ENCODE measurements at regions not wholly inside any gene's neighbourhood (a gene's known extent, or its start where the extent isn't known, plus 50 kb on each side); places are given as distances from the start of the nearest gene placed in this dataset.

- TF ChIP-seq, protein P1, sequence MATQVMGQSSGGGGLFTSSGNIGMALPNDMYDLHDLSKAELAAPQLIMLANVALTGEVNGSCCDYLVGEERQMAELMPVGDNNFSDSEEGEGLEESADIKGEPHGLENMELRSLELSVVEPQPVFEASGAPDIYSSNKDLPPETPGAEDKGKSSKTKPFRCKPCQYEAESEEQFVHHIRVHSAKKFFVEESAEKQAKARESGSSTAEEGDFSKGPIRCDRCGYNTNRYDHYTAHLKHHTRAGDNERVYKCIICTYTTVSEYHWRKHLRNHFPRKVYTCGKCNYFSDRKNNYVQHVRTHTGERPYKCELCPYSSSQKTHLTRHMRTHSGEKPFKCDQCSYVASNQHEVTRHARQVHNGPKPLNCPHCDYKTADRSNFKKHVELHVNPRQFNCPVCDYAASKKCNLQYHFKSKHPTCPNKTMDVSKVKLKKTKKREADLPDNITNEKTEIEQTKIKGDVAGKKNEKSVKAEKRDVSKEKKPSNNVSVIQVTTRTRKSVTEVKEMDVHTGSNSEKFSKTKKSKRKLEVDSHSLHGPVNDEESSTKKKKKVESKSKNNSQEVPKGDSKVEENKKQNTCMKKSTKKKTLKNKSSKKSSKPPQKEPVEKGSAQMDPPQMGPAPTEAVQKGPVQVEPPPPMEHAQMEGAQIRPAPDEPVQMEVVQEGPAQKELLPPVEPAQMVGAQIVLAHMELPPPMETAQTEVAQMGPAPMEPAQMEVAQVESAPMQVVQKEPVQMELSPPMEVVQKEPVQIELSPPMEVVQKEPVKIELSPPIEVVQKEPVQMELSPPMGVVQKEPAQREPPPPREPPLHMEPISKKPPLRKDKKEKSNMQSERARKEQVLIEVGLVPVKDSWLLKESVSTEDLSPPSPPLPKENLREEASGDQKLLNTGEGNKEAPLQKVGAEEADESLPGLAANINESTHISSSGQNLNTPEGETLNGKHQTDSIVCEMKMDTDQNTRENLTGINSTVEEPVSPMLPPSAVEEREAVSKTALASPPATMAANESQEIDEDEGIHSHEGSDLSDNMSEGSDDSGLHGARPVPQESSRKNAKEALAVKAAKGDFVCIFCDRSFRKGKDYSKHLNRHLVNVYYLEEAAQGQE (IDR thresholded peaks at IDR 0.05) = no peak
- TF ChIP-seq, protein P2, sequence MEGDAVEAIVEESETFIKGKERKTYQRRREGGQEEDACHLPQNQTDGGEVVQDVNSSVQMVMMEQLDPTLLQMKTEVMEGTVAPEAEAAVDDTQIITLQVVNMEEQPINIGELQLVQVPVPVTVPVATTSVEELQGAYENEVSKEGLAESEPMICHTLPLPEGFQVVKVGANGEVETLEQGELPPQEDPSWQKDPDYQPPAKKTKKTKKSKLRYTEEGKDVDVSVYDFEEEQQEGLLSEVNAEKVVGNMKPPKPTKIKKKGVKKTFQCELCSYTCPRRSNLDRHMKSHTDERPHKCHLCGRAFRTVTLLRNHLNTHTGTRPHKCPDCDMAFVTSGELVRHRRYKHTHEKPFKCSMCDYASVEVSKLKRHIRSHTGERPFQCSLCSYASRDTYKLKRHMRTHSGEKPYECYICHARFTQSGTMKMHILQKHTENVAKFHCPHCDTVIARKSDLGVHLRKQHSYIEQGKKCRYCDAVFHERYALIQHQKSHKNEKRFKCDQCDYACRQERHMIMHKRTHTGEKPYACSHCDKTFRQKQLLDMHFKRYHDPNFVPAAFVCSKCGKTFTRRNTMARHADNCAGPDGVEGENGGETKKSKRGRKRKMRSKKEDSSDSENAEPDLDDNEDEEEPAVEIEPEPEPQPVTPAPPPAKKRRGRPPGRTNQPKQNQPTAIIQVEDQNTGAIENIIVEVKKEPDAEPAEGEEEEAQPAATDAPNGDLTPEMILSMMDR (IDR thresholded peaks at IDR 0.05; ENCODE audit: low read depth, low read length, missing input control) = no peak
- TF ChIP-seq MAX (IDR thresholded peaks at IDR 0.05) = no peak
- no peak for TF ChIP-seq EGR1 (IDR thresholded peaks at IDR 0.05; ENCODE audit: low read depth in 2 of 2)
Measured at GRCh38 chr13:79871594-79871993, 390.6 kb downstream of the NDFIP2 start.

Measured in liver (tissue), 3 donors.